A549 (cell line): ENCODE measurements at regions not wholly inside any gene's neighbourhood (a gene's known extent, or its start where the extent isn't known, plus 50 kb on each side); places are given as distances from the start of the nearest gene placed in this dataset.

Experiments
- ATAC-seq, 2 experiments: fragments of 200-7000 bp in 1 of 2; fragments of >200 bp in 1 of 2; cut with Nextera tagmentation in 1 of 2; cut with Tn5 transposase in 1 of 2; 3 replicates each; pipeline versions ENCODE4 v1.8.0 to v1.9.1; 2018 to 2020; ENCODE audit warnings: mild to moderate bottlenecking in 1 of 2, moderate library complexity in 1 of 2
- CTCF ChIA-PET: fragments of 300-600 bp; sonication (Branson Sonifier 250); formaldehyde crosslinking; extraction: SDS; loops from one replicate; lab custom pipeline; 2021; ENCODE audit warnings: antibody characterized with exemption, inconsistent platforms; lab: Yijun Ruan, JAX
- POLR2A ChIA-PET: fragments of 350-600 bp; formaldehyde crosslinking; extraction: SDS; loops from one replicate; lab custom pipeline; 2021; ENCODE audit warnings: antibody characterized with exemption, inconsistent platforms; lab: Yijun Ruan, JAX
- DNase-seq, 2 experiments: peaks; one replicate each; pipeline versions ENCODE4 v3.0.0 to v3.0.0-alpha.2; 2011 to 2016; ENCODE audit warnings: low read depth in 1 of 2, low spot score in 1 of 2
- FAIRE-seq: peaks from 2 replicates; lab custom pipeline; 2011; peaks lifted over from hg19 to GRCh38; lab: Jason Lieb, UNC
- H3K27ac ChIP-seq, 2 experiments: fragments of >200 bp; sonication (Bioruptor Twin); formaldehyde crosslinking; 3 replicates each; pipeline ENCODE4 v1.5.1; 2016 to 2017
- H3K4me1 ChIP-seq: fragments of >200 bp; sonication (Bioruptor Twin); formaldehyde crosslinking; 3 replicates; pipeline ENCODE4 v1.6.1; 2016
- H3K4me2 ChIP-seq: fragments of >200 bp; sonication (Bioruptor Twin); formaldehyde crosslinking; 3 replicates; pipeline ENCODE4 v1.6.1; 2016
- H3K4me3 ChIP-seq: fragments of >200 bp; sonication (Bioruptor Twin); formaldehyde crosslinking; 3 replicates; pipeline ENCODE4 v1.5.1; 2016
- H3K9me3 ChIP-seq: fragments of >200 bp; sonication (Bioruptor Twin); formaldehyde crosslinking; 3 replicates; pipeline ENCODE4 v1.6.1; 2016
- BCL3 ChIP-seq: fragments of >200 bp; sonication (Bioruptor Twin); formaldehyde crosslinking; IDR thresholded peaks from 3 replicates; pipeline ENCODE4 v1.6.1; 2016
- CBX8 ChIP-seq: fragments of 200-600 bp; sonication (generic); IDR thresholded peaks from 2 replicates; pipeline ENCODE4 v1.6.1; 2016
- CEBPB ChIP-seq, 2 experiments: fragments of >200 bp in 1 of 2; sonication (Bioruptor Twin) in 1 of 2; formaldehyde crosslinking in 1 of 2; IDR thresholded peaks; 2 replicates each; pipeline ENCODE4 v1.6.1; 2012 to 2016
- CTCF ChIP-seq: fragments of >200 bp; sonication (Bioruptor Twin); formaldehyde crosslinking; IDR thresholded peaks from 3 replicates; pipeline ENCODE4 v1.5.1; 2016
- ELK1 ChIP-seq: fragments of 150-350 bp; IDR thresholded peaks from 2 replicates; pipeline ENCODE4 v1.6.1; 2014; ENCODE audit warnings: low read depth, mild to moderate bottlenecking, low read length
- ESRRA ChIP-seq: fragments of 150-350 bp; IDR thresholded peaks from 2 replicates; pipeline ENCODE4 v1.6.1; 2014; ENCODE audit warnings: mild to moderate bottlenecking, low read length, borderline replicate concordance
- FOSB ChIP-seq: fragments of 250-450 bp; sonication (Bioruptor Pico); IDR thresholded peaks from 2 replicates; pipeline ENCODE4 v1.5.0; 2020; ENCODE audit warnings: mild to moderate bottlenecking, moderate library complexity
- HOXA7 ChIP-seq: fragments of 250-450 bp; sonication (Bioruptor Pico); IDR thresholded peaks from 2 replicates; pipeline ENCODE4 v1.5.0; 2020; ENCODE audit warnings: mild to moderate bottlenecking, moderate library complexity
- HOXB13 ChIP-seq: fragments of 250-450 bp; sonication (Bioruptor Pico); IDR thresholded peaks from 2 replicates; pipeline ENCODE4 v1.5.0; 2020; ENCODE audit warnings: low read depth, mild to moderate bottlenecking, moderate library complexity
- HOXB5 ChIP-seq: fragments of 250-450 bp; sonication (Bioruptor Pico); IDR thresholded peaks from 2 replicates; pipeline ENCODE4 v1.5.0; 2020; ENCODE audit warnings: mild to moderate bottlenecking, moderate library complexity
- MAFK ChIP-seq: fragments of 450-650 bp; IDR thresholded peaks from 2 replicates; pipeline ENCODE4 v1.6.1; 2014; ENCODE audit not compliant: partially characterized antibody
- MAX ChIP-seq: IDR thresholded peaks from 2 replicates; pipeline ENCODE4 v1.6.1; 2012
- NFE2L2 ChIP-seq: fragments of 150-350 bp; conservative IDR thresholded peaks from 2 replicates; pipeline ENCODE4 v1.6.1; 2014; ENCODE audit warnings: low read length
- NPAS2 ChIP-seq: fragments of 250-450 bp; sonication (Bioruptor Pico); IDR thresholded peaks from 2 replicates; pipeline ENCODE4 v1.8.0; 2022; ENCODE audit warnings: mild to moderate bottlenecking, moderate library complexity, borderline replicate concordance
- PBX3 ChIP-seq: IDR thresholded peaks from 2 replicates; pipeline ENCODE4 v1.6.1; 2012
- PHF8 ChIP-seq: fragments of 200-600 bp; sonication (generic); IDR thresholded peaks from 2 replicates; pipeline ENCODE4 v1.6.1; 2016; ENCODE audit warnings: low read depth, mild to moderate bottlenecking, antibody characterized with exemption, moderate library complexity, borderline replicate concordance
- POLR2A ChIP-seq: IDR thresholded peaks from 2 replicates; pipeline ENCODE4 v1.6.1; 2012; ENCODE audit warnings: mild to moderate bottlenecking, low read length
- POLR2AphosphoS2 ChIP-seq: conservative IDR thresholded peaks from 2 replicates; pipeline ENCODE4 v1.6.1; 2012; ENCODE audit warnings: low read length, improper control_type of control experiment, inconsistent platforms
- RNF2 ChIP-seq: fragments of 200-600 bp; sonication (generic); IDR thresholded peaks from 2 replicates; pipeline ENCODE4 v1.6.1; 2016; ENCODE audit warnings: low read depth, mild to moderate bottlenecking, antibody characterized with exemption, moderate library complexity, borderline replicate concordance
- ZC3H11A ChIP-seq: fragments of 450-650 bp; IDR thresholded peaks from 2 replicates; pipeline ENCODE4 v1.6.1; 2014; ENCODE audit warnings: antibody characterized with exemption, mild to moderate bottlenecking
- ZFP36 ChIP-seq: fragments of 450-650 bp; IDR thresholded peaks from 2 replicates; pipeline ENCODE4 v1.6.1; 2014; ENCODE audit warnings: borderline replicate concordance; ENCODE audit not compliant: partially characterized antibody
- ZNF302 ChIP-seq: fragments of 250-450 bp; sonication (Bioruptor Pico); IDR thresholded peaks from 2 replicates; pipeline ENCODE4 v1.9.0; 2021; ENCODE audit warnings: inconsistent platforms, mild to moderate bottlenecking, moderate library complexity
- ZSCAN20 ChIP-seq: fragments of 250-450 bp; sonication (Bioruptor Pico); IDR thresholded peaks from 2 replicates; pipeline ENCODE4 v1.8.0; 2022; ENCODE audit warnings: mild to moderate bottlenecking, moderate library complexity
- WGBS: methylation state at CpG from one replicate; pipeline ENCODE4 v1.1.6; 2017; ENCODE audit errors: missing lambda C conversion rate; 5-methylcytosine and 5-hydroxymethylcytosine counted together

GRCh38 chr2:64848363-64848762 lies 140.8 kb upstream of the SLC1A4 start:
- ATAC-seq (peak in 1 of 2 experiments; percentile 46; a peak in 2 of 6 replicates), DNase-seq (no peak), FAIRE-seq (no peak)
- TF ChIP-seq ZNF302 (CRISPR knock-in tag) (no peak), CEBPB (IDR thresholded peaks at IDR 0.05) (no peak), CBX8 (no peak), PBX3 (no peak), ZFP36 (no peak), FOSB (CRISPR knock-in tag) (no peak), CTCF (no peak), ZC3H11A (no peak)
- 91% methylated on average over 5 of the region's 5 CpGs for WGBS
- POLR2A ChIA-PET: no interaction called here
- Histone ChIP-seq H3K4me3 (no peak overlapping the region), H3K4me2 (no peak overlapping the region), H3K9me3 (no peaks in the 10 kb centered on the region), H3K27ac (no peak overlapping the region), H3K4me1 (peaks cover 10% of the 10 kb centered on the region; the same call in 2 of the 3 replicates)
- CTCF ChIA-PET: interaction anchor here (0.7 to 2.6 kb wide), 9 partner anchors 10 to 340 kb away, joined by 3 to 11 read pairs (median 4); no protein-coding TSS in a partner anchor

GRCh38 chr2:64848945-64849344 lies 140.3 kb upstream of the SLC1A4 start:
- H3K4me2 ChIP-seq: no peak overlapping the region
- no peaks in the 10 kb centered on the region for H3K9me3 ChIP-seq
- FAIRE-seq (no peak), ATAC-seq (no peak), DNase-seq (no peak)
- ChIA-PET POLR2A (no interaction called here), CTCF (interaction anchor here (1.0 to 2.6 kb wide), 7 partner anchors 10 to 262 kb away, joined by 3 to 11 read pairs (median 7); no protein-coding TSS in a partner anchor)
- peaks cover 10% of the 10 kb centered on the region; the same call in 2 of the 3 replicates for H3K4me1 ChIP-seq
- no peak overlapping the region for H3K27ac ChIP-seq
- no peak overlapping the region for H3K4me3 ChIP-seq
- no peak for TF ChIP-seq HOXB13
- TF ChIP-seq NFE2L2: no peak
- TF ChIP-seq BCL3: no peak

GRCh38 chr2:64850642-64851041 lies 138.6 kb upstream of the SLC1A4 start:
- ATAC-seq: no peak
- Histone ChIP-seq H3K4me3 (no peak overlapping the region), H3K4me1 (peaks cover 12% of the 10 kb centered on the region; the same call in 2 of the 3 replicates), H3K27ac (no peak overlapping the region), H3K4me2 (no peak overlapping the region), H3K9me3 (no peaks in the 10 kb centered on the region)
- POLR2A ChIA-PET: interaction anchor here (0.8 to 2.5 kb wide), 2 partner anchors 197 to 199 kb away, joined by 3 to 16 read pairs; partner anchors contain the start of gene SERTAD2
- CTCF ChIA-PET: interaction anchor here (0.7 to 4.2 kb wide), 10 partner anchors 8 to 264 kb away, joined by 3 to 23 read pairs (median 6); partner anchors contain the start of gene SERTAD2
- TF ChIP-seq HOXB13 (no peak), ELK1 (no peak), POLR2AphosphoS2 (no peak), CEBPB (IDR thresholded peaks at IDR 0.05) (no peak), ESRRA (no peak), POLR2A (no peak), NPAS2 (CRISPR knock-in tag) (no peak), HOXB5 (CRISPR knock-in tag) (no peak), RNF2 (no peak), ZSCAN20 (CRISPR knock-in tag) (no peak), PHF8 (no peak), MAFK (no peak), MAX (no peak), FOSB (CRISPR knock-in tag) (no peak), HOXA7 (CRISPR knock-in tag) (no peak)
- no peak for DNase-seq
- no peak for FAIRE-seq
